Activated CD8-positive, alpha-beta memory T cell treated with anti-CD3 and anti-CD28 coated beads for 4 hours (primary cell): ENCODE measurements at regions not wholly inside any gene's neighbourhood (a gene's known extent, or its start where the extent isn't known, plus 50 kb on each side); places are given as distances from the start of the nearest gene placed in this dataset.
"Not testable (repeated sequence)": the region's sequence is repeated elsewhere in the genome, so short reads cannot be mapped to it uniquely, and the experiment has no call there.

ENCODE experiments used
- DNase-seq, 2 donors: peaks; one replicate each; pipeline ENCODE4 v3.0.0-alpha.2; 2020; ENCODE audit warnings: low read depth in 2 of 2

DNA sequence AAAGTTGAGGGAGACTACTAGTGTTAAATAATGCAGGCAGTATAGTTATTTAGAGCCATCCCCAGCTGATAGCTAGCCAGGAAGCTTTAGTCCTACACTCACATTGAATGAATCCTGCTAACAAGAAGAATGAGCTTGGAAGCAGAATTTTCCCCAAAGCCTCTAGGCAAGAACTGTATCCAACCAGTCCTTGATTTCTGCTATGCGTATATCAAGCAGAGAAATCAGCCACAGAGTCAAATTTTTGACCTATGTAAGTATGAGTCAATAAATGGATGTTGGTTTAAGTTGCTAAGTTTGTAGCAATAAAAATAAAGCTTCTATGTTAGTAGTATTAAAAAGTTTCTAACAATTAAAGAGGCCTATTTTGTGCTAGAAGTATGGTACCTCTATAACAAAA lies 672.1 kb upstream of the CHD1 start:
- DNase-seq, result no peak

GRCh38 chr5:99590806-99591205 lies 662.0 kb upstream of the CHD1 start:
- no peak for DNase-seq

DNA sequence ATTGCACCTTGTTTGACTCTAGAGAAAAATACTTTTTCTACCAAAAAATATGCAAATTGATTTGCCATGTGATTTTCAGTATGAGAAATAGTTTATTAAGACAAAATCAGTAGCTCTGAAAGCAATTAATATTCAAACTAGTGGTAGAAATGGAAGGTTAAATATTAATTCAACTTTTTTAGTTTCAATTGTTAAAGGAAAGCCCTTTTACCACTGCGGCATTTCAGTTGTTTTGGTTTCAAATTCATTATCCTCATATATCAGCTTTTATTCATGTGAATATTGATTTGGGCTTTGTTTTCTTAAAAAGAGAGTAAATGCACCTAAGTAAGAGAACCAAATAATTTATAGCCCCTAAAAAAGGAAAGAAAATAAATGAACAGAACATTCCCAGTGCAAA lies 660.6 kb upstream of the CHD1 start:
- DNase-seq, result no peak

DNA sequence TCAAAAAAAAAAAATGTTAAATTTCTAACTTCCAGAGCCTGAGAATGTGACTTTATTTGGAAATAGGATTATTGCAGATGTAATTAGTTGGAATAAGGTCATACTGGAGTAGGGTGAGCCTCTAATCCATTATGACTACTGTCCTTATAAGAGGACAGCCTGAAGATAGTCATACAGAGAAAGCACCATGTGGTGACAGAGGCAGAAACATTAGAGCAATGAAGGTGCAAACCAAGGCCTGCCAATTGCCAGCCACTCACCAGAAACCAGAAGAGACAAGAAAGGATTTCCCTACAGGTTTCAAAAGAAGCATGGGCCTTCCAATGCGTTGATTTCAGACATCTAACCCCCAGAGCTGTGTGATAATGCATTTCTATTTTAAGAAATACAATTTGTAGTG lies 659.2 kb upstream of the CHD1 start:
- no peak for DNase-seq

- no peak for DNase-seq
Measured at GRCh38 chr5:99586878-99587277, 658.1 kb upstream of the CHD1 start.

DNA sequence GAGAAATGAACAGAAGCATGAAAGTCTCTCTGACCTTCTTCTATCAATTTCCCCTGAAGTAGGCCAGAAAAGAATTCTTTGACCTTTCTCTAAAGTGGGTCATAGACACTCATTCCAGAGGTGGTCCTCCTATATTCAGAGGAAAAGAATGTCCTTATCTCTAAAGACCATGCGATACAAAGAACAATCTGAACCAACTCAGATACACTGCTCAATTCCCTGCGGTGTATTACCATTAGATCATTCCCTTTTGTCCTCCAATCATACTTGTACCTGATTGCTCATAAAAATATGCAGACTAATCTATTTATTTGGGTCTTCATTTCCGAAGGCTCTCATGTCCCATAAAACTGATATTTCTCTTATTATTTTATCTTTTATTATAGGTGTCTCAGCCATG lies 652.4 kb upstream of the CHD1 start:
- not testable (repeated sequence) for DNase-seq

- DNase-seq, result not testable (repeated sequence)
Measured at GRCh38 chr5:99562937-99563627, 634.3 kb upstream of the CHD1 start.

- DNase-seq, result no peak
Measured at GRCh38 chr5:99553211-99553810, 624.5 kb upstream of the CHD1 start.

DNA sequence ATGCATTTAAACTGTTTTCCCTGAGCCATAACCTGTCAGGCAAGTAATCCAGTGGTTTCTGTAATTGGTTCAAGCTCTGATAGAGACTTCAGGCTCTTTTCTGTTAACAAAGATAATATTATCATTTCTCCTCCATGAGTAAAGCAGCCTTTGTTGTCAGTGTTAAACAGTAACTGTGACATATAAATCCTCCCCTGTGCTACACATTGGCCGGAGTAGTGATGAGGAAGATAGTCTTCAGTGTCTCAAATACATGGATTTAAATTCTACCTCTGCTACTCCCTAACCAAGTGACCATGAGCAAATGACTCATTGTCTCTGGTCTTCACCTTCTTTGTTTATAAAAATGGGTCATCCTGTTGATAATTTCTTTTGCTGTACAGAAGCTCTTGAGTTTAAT lies 615.5 kb upstream of the CHD1 start:
- DNase-seq, result no peak

DNA sequence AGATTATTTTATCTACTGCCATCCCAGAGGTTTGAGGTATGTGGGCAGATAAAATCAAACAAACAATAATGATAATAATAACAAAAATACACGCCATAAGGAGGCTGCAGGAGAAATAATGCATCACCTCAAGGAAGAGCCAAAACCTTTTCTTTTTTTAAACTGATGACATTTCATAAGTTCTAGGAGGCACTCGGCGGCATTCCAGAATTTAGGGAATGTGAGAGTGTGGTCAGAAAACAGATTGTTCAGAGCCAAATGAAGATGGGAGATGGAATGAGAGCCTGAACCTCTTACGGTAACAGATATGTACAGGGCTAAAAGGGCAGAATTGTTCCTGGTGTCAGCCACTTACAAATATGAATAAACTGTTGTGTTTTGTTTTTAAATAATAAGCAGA lies 615.0 kb upstream of the CHD1 start:
- no peak for DNase-seq

- not testable (repeated sequence) for DNase-seq
Measured at GRCh38 chr5:99534241-99534640, 605.4 kb upstream of the CHD1 start.

DNA sequence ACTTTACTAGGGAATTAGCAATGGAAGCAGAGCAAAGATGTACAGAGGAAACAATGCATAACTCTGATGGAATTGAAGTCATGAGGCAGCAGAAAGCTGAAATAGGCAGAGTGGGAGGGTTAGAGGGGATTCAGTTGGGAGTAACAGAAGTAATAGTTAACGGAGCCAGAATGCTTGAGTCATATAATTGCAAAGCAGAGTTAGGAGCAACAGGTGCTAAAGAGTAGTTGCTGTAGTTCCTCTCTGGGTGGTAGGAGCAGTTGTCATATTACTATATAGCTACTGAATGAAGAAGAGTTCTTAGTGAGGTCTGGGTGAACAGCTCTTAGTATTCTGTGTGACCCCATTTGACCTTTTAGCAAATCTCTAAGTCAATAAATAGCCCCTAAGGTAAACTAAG lies 592.9 kb upstream of the CHD1 start:
- DNase-seq, result not testable (repeated sequence)

- DNase-seq, result not testable (repeated sequence)
Measured at GRCh38 chr5:99515864-99516490, 587.2 kb upstream of the CHD1 start.

DNA sequence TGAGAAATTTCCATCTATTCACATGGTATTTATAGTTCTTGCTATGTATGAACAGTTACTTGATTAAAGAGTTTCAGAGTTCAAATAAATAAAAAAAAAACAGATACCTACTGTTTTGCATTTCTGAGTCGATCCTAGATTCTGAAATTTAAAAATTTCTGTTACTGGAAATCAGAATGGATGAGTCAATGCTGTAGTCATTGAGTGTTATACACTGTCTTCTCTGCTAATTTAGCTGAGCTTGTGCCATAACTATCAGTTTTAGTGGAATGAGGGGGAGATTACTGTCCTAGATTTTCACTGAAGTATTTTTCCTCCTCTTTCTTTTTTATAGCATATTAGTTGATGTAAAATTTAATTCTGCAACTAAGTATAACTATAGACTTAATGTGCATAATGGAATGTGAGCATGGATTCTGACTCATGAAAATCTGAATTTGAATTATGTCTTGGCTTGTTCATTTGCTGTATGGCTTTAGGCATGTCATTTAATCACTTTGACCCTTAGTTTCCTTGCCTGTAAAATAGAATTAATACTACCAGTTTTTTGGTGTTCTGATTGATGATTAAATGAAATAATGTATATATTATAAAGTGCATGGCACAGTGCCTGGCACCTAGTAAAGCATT lies 581.5 kb upstream of the CHD1 start:
- not testable (repeated sequence) for DNase-seq

DNA sequence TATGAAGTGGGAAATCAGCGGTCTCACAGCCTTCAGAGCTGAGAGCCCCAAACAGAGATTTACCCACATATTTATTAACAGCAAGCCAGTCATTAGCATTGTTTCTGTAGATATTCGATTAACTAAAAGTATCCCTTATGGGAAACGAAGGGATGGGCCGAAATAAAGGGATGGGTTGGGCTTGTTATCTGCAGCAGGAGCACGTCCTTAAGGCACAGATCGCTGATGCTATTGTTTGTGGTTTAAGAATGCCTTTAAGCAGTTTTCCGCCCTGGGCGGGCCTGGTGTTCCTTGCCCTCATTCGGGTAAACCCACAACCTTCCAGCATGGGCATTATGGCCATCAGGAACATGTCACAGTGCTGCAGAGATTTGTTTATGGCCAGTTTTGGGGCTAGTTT lies 580.3 kb upstream of the CHD1 start:
- DNase-seq, result not testable (repeated sequence)

DNA sequence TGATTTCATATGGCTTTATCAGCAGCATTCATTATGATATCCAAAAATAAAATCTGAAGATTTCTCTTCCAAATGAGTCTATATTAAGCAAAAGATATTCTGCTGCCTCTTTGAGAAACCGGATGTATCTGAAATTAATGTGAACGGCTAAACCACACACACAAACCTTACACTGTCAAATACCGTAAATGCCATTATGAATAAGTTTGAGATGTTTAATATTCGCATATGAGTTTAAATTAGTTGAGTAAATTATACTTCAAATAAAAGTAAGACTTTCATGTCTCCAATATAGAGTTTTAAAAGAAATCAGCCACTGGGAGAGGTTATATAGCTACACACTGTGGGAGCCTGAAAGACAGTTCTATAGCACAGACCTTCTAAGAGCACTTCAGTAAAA lies 566.6 kb upstream of the CHD1 start:
- not testable (repeated sequence) for DNase-seq

DNA sequence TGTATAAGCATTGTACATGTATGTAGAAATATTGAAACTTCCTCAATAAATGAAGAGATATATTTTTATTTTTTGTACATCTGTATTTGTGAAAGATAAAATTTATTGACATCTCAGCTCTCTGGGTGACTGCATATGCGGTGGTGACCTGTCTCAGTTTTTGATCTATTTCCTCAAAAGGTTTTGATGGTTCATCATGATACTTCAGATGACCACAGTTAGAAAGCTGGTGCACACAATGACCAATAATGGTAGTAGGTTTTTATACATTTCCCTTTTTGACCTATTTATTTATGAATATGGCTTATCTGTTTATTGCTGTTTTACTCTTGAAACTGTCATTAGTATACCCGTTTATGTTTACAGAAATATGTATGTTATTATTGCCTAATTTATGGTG lies 549.6 kb upstream of the CHD1 start:
- DNase-seq, result not testable (repeated sequence)

DNA sequence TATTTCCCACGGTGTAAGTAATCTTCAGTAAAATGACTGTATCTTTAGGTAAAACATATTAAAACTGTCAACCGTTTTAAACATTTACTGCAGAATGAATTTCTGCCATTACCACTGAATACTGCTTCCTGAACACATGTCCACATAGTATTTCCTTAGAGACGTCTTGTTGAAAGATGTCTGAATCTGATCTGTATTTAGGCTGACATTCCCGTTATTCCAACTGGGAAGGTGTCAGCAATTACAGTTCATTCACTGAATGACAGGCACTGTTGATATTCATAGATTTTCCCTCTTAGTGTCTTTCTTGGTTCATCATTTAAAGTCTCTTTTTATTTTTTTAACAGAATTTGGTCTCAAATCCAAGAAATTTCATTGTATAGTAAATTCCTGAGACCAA lies 544.5 kb upstream of the CHD1 start:
- DNase-seq, result not testable (repeated sequence)

DNA sequence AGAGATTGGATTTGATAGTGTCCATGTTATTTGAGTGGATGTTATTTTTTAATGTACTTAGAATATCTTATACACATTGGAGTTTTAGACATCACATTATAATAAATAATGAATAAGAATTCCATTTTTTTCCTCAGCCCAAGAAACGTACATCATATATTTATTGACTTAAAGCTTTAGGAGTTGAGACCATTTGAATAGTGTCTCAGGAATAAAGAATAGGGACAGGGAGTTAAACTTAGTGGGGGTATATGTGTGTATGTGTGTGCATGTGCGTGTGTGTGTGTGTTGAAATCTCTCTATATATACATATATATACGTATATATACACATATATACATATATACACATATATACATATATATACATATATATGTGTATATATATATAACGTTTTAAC lies 542.9 kb upstream of the CHD1 start:
- DNase-seq, result not testable (repeated sequence)

DNA sequence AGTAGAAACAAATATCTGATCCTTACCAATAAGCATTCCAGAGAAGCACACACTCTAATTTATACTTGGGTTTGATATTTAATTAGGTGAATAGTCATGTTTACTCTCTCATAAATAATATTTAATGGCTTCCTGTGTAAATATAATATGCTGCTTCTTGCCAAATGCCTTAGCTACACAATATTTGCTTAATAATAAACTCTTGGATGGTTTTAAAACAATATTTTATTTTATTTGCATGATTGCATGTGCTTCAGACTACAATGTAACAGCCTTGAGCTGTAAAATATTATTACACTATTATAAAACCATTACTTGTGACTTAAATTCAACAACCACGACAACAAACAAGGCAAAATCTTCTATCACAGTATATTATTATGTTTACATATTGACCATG lies 542.4 kb upstream of the CHD1 start:
- DNase-seq, result not testable (repeated sequence)

- not testable (repeated sequence) for DNase-seq
Measured at GRCh38 chr5:99470636-99471035, 541.8 kb upstream of the CHD1 start.

DNA sequence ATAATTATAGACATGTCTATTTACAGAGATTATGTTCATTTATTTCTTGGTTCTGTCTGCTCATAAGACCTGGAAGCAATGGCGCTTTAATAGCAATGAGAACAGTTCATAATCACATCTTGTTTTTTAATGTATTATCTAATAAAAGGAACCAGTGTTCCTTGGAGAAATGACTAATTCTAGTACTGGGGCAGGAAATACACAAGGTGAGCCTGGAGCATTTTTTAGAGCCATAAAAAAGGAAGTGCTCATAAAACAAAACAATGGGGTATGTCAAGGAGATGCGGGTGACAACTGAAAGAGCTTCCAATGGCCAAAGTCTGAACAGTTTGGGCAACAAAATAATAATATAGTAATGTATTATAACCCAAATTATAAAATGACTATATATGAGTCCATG lies 531.9 kb upstream of the CHD1 start:
- no peak for DNase-seq

DNA sequence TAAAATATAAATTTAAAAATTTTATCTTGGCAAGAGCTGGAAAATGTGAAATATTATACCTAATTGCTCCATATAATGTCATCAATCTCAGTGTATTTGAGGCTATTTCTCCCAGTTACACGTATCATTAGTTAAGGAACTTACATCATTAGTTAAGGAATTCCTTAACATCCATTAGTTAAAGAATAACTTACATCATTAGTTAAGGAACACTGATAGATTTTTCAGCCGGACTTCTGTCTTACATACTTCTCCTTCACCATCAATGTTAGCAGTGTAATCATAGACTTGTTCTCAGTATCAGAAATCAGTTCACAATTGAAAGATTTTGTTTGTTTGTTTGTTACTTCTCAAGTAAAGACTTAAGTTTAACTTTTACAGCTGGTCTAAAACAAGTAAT lies 524.4 kb upstream of the CHD1 start:
- no peak for DNase-seq
